Esophagus squamous epithelium (tissue), 5 donors: ENCODE measurements at regions not wholly inside any gene's neighbourhood (a gene's known extent, or its start where the extent isn't known, plus 50 kb on each side); places are given as distances from the start of the nearest gene placed in this dataset.
"Not testable (repeated sequence)": the region's sequence is repeated elsewhere in the genome, so short reads cannot be mapped to it uniquely, and the experiment has no call there.

Experiments
- DNase-seq: peaks from one replicate; lab custom pipeline; 2025; lab: John Stamatoyannopoulos, UW
- H3K27ac ChIP-seq, 4 donors: fragments of 200-600 bp; sonication (generic); one replicate each; pipeline ENCODE4 v1.5.1; 2016 to 2019; ENCODE audit warnings: mild to moderate bottlenecking in 1 of 4
- H3K27me3 ChIP-seq, 4 donors: fragments of 200-600 bp; sonication (generic); 1 replicate in 3 of 4; 2 replicates in 1 of 4; pipeline versions ENCODE4 v1.5.1 to v1.6.0; 2017 to 2021; ENCODE audit warnings: antibody characterized with exemption in 1 of 4
- H3K36me3 ChIP-seq, 3 donors: fragments of 200-600 bp; sonication (generic); one replicate each; pipeline ENCODE4 v1.5.1; 2016 to 2019
- H3K4me1 ChIP-seq, 3 donors: fragments of 200-600 bp; sonication (generic); one replicate each; pipeline ENCODE4 v1.5.1; 2017 to 2019
- H3K4me3 ChIP-seq, 4 donors: fragments of 200-600 bp; sonication (generic); 1 replicate in 3 of 4; 2 replicates in 1 of 4; pipeline ENCODE4 v1.5.1; 2016 to 2019; ENCODE audit warnings: mild to moderate bottlenecking in 2 of 4, moderate library complexity in 1 of 4
- H3K9me3 ChIP-seq, 3 donors: fragments of 200-600 bp; sonication (generic); one replicate each; pipeline ENCODE4 v1.5.1; 2016 to 2019
- CTCF ChIP-seq, 6 experiments: fragments of 450-650 bp in 4 of 6; fragments of 200-600 bp in 2 of 6; sonication (generic) in 2 of 6; IDR thresholded peaks; one replicate each; pipeline ENCODE4 v1.5.1; 2016 to 2019; ENCODE audit warnings: antibody characterized with exemption in 6 of 6, mild to moderate bottlenecking in 4 of 6, moderate library complexity in 4 of 6
- POLR2A ChIP-seq, 4 donors: fragments of 450-650 bp; IDR thresholded peaks; one replicate each; pipeline ENCODE4 v1.6.1; 2017; ENCODE audit warnings: antibody characterized with exemption in 4 of 4, mild to moderate bottlenecking in 4 of 4, moderate library complexity in 3 of 4
- WGBS, 2 donors: methylation state at CpG; one replicate each; pipeline ENCODE4 v1.1.5; 2018; 5-methylcytosine and 5-hydroxymethylcytosine counted together
- intact Hi-C: fragments of 100-400 bp; cut with DNase I; formaldehyde crosslinking; loops from one replicate; pipeline ENCODE4 v1.15.0; 2022
- donor health status: DM: yes; HTN: yes; CAD: no.

DNA sequence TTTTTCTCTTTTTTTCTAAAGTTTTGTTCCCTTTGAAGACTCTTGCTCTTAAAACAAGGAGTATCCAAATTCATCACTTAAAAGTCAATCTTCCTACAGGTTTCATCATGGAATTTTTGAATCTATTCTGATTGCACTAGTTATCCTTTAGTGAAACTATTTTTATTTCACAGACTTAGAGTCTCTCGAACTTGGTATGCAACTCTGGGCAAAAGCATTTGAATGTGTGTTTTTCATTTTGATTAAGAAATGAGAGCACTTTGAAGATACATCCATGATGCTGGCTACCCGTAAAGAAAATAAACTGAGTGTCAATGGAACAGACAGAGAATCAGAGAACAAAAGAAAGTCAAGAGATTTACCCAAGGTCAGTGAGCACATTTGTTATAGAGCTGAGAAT lies 586.5 kb downstream of the EPM2A start:
- no peaks in the 10 kb centered on the region for H3K4me1 ChIP-seq
- intact Hi-C loops, result no loop called here
- H3K9me3 ChIP-seq, result no peaks in the 10 kb centered on the region
- H3K27me3 ChIP-seq, result no peaks in the 10 kb centered on the region
- no peak overlapping the region for H3K27ac ChIP-seq
- H3K4me3 ChIP-seq, result no peak overlapping the region
- 36 to 45% methylated on average over 2 of the region's 2 CpGs for WGBS, 2 donors
- DNase-seq, result no peak
- no peaks in the 10 kb centered on the region for H3K36me3 ChIP-seq
- no peak for TF ChIP-seq CTCF (IDR thresholded peaks at IDR 0.05)
- no peak for TF ChIP-seq POLR2A (IDR thresholded peaks at IDR 0.05)

DNA sequence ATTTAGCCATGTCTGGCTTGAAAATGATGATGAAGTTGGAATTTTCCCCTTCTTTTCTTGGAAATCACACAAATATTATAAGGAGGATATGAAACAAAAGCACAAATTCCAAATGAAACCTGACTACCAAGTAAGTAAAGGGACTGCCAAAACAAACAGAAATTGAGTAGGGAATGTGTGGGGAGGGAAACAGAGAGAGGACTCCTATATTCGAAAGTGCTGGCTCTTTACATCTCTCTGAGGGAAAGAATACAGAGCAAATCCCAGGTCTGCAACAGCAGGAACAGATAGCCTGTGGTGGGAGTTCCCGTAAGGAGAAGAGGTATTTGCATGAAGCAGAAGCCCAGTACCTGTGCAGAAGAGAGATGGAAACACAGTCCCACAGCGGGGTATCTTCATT lies 583.7 kb downstream of the EPM2A start:
- no peak for TF ChIP-seq POLR2A (IDR thresholded peaks at IDR 0.05)
- no peak for TF ChIP-seq CTCF (IDR thresholded peaks at IDR 0.05)
- intact Hi-C loops, result no loop called here
- no peak for DNase-seq
- Histone ChIP-seq H3K4me3 (no peak overlapping the region), H3K4me1 (no peaks in the 10 kb centered on the region), H3K9me3 (no peaks in the 10 kb centered on the region), H3K27ac (no peak overlapping the region), H3K27me3 (no peaks in the 10 kb centered on the region), H3K36me3 (no peaks in the 10 kb centered on the region)
- 62 to 67% methylated on average over 3 of the region's 3 CpGs for WGBS, 2 donors

DNA sequence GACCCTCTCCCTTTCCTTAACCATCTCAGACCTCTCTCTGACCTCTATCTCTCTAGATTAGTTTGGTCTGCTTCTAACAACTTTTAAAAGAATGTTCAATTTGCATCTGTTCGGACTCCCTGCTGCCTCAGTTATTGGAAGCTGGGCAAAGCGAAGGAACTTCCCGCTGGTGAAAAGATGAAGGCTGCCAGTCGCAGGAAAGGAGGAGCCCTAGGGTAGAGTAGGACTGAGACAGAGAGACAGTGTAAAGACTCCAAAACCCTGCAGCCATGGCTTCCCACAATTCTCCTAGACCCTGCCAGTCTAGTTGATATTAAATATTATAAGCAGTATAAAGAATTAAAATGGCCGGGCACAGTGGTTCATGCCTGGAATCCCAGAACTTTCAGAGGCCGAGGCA lies 581.8 kb downstream of the EPM2A start:
- intact Hi-C loops, result no loop called here
- no peak for DNase-seq
- Histone ChIP-seq H3K36me3 (no peaks in the 10 kb centered on the region), H3K4me1 (no peaks in the 10 kb centered on the region), H3K9me3 (peaks cover 0 to 10% (median 6%) of the 10 kb centered on the region in 3 donors), H3K27ac (no peak overlapping the region), H3K4me3 (no peak overlapping the region), H3K27me3 (no peaks in the 10 kb centered on the region)
- TF ChIP-seq CTCF (IDR thresholded peaks at IDR 0.05) (no peak), POLR2A (IDR thresholded peaks at IDR 0.05) (no peak)
- WGBS, 2 donors, result 77 to 81% methylated on average over 6 of the region's 6 CpGs

DNA sequence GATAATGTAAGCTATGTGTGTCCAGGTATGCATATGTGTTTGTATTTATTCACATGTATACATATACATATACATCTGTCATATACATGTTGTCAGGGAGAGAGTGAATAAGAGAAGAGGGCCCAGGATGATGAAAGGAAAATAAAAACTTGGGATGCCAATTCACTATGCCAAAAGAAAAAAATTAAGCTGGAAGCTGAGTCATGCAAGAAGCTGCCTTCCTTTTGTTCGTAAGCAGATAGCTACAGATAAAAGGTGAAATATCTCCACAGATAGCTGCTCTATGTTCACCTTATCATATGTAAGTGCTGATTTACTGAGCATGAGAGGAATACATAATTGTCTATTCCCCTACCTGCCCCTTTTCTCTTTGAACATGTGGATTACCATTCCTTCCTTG lies 579.9 kb downstream of the EPM2A start:
- Histone ChIP-seq H3K4me3 (no peak overlapping the region), H3K4me1 (no peaks in the 10 kb centered on the region), H3K36me3 (no peaks in the 10 kb centered on the region), H3K9me3 (peaks cover 0 to 22% (median 16%) of the 10 kb centered on the region in 3 donors), H3K27me3 (no peaks in the 10 kb centered on the region), H3K27ac (no peak overlapping the region)
- no peak for DNase-seq
- intact Hi-C loops, result no loop called here
- WGBS, 2 donors, result 34 to 42% methylated on average over 1 of the region's 1 CpG
- TF ChIP-seq CTCF (IDR thresholded peaks at IDR 0.05), result no peak
- no peak for TF ChIP-seq POLR2A (IDR thresholded peaks at IDR 0.05)

- Histone ChIP-seq H3K4me1 (no peaks in the 10 kb centered on the region), H3K36me3 (no peaks in the 10 kb centered on the region), H3K27ac (no peak overlapping the region), H3K27me3 (no peaks in the 10 kb centered on the region), H3K9me3 (peaks cover 0 to 22% (median 16%) of the 10 kb centered on the region in 3 donors), H3K4me3 (no peak overlapping the region)
- intact Hi-C loops, result no loop called here
- no peak for DNase-seq
- TF ChIP-seq CTCF (IDR thresholded peaks at IDR 0.05) (no peak), POLR2A (IDR thresholded peaks at IDR 0.05) (no peak)
- WGBS, 2 donors, result 25 to 34% methylated on average over 2 of the region's 2 CpGs
These were observed 579.2 kb downstream of the EPM2A start for GRCh38 chr6:145155873-145156782.

DNA sequence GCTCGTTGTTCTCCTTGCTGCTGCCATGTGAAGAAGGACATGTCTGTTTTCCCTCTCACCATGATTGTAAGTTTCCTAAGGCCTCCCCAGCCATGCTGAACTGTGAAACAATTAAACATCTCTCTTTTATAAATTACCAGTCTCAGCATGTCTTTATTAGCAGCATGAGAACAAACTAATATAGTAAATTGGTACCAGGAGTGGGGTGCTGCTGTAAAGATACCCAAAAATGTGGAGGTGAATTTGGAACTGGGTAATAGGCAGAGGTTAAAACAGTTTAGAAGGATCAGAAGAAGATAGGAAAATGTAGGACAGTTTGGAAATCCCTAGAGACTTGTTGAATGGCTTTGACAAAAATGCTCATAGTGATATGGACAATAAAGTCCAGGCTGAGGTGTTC lies 576.7 kb downstream of the EPM2A start:
- H3K4me1 ChIP-seq, intact Hi-C loops, DNase-seq, H3K27me3 ChIP-seq, H3K36me3 ChIP-seq, H3K27ac ChIP-seq, H3K4me3 ChIP-seq: not testable (repeated sequence)
- WGBS, 2 donors, result 45 to 72% methylated on average over 1 of the region's 1 CpG
- H3K9me3 ChIP-seq, result peaks cover 0 to 22% (median 16%) of the 10 kb centered on the region in 3 donors
